ENCODE measurements at regions not wholly inside any gene's neighbourhood (a gene's known extent, or its start where the extent isn't known, plus 50 kb on each side); places are given as distances from the start of the nearest gene placed in this dataset.

DNA sequence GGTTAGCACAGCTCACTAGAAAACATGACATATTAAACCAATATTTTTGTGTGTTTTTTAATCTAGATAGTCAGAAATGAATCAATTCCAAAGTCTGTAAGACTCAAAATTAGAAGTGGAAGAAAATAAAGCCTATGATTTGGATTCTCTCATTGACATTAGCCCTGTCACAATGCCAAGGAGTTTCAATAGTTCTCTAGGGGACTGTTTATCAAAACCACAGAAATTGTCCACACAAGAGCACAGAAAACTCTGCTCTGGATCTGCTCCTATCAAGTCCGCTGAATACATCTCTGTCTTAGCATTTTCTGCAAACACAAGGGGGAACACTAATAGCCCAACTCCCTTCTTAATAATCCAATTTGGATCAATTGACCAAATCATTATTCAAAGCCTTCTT lies 152.0 kb downstream of the HS3ST3B1 start:
- TF ChIP-seq, protein P1, sequence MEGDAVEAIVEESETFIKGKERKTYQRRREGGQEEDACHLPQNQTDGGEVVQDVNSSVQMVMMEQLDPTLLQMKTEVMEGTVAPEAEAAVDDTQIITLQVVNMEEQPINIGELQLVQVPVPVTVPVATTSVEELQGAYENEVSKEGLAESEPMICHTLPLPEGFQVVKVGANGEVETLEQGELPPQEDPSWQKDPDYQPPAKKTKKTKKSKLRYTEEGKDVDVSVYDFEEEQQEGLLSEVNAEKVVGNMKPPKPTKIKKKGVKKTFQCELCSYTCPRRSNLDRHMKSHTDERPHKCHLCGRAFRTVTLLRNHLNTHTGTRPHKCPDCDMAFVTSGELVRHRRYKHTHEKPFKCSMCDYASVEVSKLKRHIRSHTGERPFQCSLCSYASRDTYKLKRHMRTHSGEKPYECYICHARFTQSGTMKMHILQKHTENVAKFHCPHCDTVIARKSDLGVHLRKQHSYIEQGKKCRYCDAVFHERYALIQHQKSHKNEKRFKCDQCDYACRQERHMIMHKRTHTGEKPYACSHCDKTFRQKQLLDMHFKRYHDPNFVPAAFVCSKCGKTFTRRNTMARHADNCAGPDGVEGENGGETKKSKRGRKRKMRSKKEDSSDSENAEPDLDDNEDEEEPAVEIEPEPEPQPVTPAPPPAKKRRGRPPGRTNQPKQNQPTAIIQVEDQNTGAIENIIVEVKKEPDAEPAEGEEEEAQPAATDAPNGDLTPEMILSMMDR (IDR thresholded peaks at IDR 0.05), result no peak
- Histone ChIP-seq H3K4me3 (no peak overlapping the region), H3K36me3 (no peaks in the 10 kb centered on the region), H3K9me3 (no peaks in the 10 kb centered on the region), H3K27me3 (no peaks in the 10 kb centered on the region), H3K4me1 (no peaks in the 10 kb centered on the region), H3K27ac (no peak overlapping the region)
- no peak for DNase-seq (ENCODE audit: low spot score)

DNA sequence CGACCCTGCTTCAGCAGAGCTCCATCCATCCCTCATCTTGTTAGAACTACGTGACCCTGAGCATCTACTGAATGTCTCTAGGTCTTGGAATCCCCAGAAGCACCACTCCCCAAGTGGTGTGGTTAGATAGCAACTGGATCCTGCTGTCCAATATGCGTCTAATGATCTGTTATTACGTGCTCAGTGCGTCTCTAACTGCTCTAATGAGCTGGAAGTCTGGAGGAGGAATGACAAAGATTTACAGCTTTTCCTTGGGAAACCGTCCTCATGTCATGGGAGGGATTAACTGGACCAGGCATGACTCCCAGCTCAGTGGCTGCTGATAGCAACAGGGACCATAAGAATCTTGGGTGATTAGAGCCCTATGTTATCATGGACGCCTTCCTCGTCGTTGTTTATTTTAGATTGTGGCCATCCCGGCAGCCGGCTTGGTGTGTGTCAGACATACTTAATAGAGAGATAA lies 150.9 kb downstream of the HS3ST3B1 start:
- no peak for DNase-seq (ENCODE audit: low spot score)
- no peaks in the 10 kb centered on the region for H3K4me1 ChIP-seq
- TF ChIP-seq, protein P1 (IDR thresholded peaks at IDR 0.05), result no peak
- no peaks in the 10 kb centered on the region for H3K27me3 ChIP-seq
- H3K9me3 ChIP-seq, result no peaks in the 10 kb centered on the region
- H3K27ac ChIP-seq, result no peak overlapping the region
- no peaks in the 10 kb centered on the region for H3K36me3 ChIP-seq
- no peak overlapping the region for H3K4me3 ChIP-seq

DNA sequence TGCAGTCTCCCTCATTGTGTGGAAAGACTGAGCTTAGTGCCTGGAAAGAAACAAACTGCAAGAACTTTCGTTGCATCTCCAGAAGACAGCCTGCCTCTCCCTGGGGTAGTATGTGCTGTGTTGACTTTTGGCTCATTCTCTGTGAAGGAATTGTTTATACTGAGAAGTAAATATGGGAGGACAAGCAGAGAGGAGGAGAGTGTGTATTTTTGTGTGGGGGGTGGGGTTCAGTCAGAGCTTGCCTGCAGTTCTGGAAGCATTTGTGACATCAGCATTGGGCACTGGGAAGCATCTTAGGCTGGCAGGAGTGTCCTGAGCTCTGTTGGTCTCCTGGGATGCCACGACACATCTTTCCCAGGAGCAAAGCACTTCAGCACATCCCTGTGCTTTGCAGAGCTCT lies 147.9 kb downstream of the HS3ST3B1 start:
- H3K27me3 ChIP-seq, result no peaks in the 10 kb centered on the region
- H3K27ac ChIP-seq, result no peak overlapping the region
- TF ChIP-seq, protein P1 (IDR thresholded peaks at IDR 0.05), result no peak
- no peaks in the 10 kb centered on the region for H3K36me3 ChIP-seq
- DNase-seq (ENCODE audit: low spot score), result no peak
- no peak overlapping the region for H3K4me3 ChIP-seq
- no peaks in the 10 kb centered on the region for H3K4me1 ChIP-seq
- no peaks in the 10 kb centered on the region for H3K9me3 ChIP-seq

DNA sequence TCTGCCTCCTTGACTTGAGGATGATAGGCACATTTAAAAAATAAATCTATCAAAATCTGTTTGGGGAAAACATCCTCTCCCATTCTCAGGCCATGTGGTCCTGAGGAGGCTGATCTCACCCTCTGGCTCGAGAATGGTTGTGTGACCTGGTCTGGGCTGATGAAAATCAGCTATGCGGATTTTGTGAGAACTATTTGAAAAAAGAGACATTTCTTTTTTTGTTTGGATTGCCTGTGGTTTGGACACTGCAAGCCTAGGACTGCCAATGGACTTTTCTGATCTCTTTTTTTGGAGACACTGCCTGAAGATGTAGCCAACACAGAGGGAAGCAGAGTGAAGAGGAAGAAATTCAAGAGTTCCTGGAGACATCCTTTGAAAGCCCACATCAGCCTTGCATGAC lies 145.9 kb downstream of the HS3ST3B1 start:
- Histone ChIP-seq H3K4me1 (no peaks in the 10 kb centered on the region), H3K4me3 (no peak overlapping the region), H3K27me3 (no peaks in the 10 kb centered on the region), H3K36me3 (no peaks in the 10 kb centered on the region), H3K27ac (no peak overlapping the region), H3K9me3 (no peaks in the 10 kb centered on the region)
- TF ChIP-seq, protein P1 (IDR thresholded peaks at IDR 0.05), result no peak
- DNase-seq (ENCODE audit: low spot score), result peak; percentile 21

DNA sequence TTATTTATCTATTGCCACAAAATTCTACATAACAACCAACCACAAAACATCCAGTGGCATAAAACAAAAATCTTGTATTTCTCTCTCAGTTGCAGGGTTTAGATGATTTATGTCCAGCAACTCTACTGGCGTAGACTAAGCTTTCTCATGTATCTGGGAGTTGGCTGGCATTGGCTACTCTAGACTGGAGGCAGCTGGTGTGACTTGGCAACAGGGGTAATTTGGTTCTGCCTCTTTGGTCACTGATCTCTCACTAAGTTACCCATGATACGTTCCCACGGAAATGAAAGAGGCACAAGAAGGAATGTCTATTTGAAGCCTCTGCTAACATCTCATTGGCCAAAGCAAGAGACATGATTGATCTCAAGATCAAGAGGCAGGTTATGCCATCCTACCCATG lies 144.0 kb downstream of the HS3ST3B1 start:
- TF ChIP-seq, protein P1 (IDR thresholded peaks at IDR 0.05), result no peak
- Histone ChIP-seq H3K4me3 (no peak overlapping the region), H3K36me3 (no peaks in the 10 kb centered on the region), H3K27me3 (no peaks in the 10 kb centered on the region), H3K27ac (no peak overlapping the region), H3K9me3 (no peaks in the 10 kb centered on the region), H3K4me1 (no peaks in the 10 kb centered on the region)
- no peak for DNase-seq (ENCODE audit: low spot score)

DNA sequence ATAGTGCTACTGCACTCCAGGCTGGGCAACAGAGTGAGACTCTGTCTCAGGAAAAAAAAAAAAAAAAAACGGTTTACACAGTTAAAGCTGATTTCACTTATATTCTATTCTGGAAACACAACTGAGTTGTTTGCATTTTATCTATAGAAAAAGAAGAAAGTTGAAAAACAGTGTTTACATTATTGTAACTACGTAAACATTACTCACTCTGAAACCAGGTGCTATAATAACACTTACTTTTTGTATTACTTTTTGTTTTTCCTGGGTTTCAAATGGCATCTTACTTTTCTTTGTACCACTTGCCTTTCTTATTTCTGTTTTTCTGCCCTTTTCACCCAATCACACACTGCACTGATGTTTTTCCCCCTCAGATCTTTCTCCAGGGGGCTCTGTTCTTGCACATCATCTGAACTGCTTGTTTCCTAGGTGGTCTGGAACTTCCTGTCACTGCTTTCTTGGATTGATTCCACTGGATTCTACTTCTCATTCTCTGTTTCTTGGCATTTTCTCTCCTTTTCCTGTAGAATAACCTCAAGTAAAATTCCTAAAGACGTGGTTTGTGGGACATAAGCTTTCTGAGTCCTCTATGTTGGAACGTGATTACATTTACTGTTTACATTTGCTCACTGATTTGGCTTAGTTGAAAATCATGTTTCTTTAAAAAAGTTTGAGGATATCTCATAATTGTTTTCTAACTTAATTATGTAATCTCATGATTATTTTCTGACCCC lies 142.1 kb downstream of the HS3ST3B1 start:
- H3K27ac ChIP-seq, result no peak overlapping the region
- no peaks in the 10 kb centered on the region for H3K4me1 ChIP-seq
- no peaks in the 10 kb centered on the region for H3K36me3 ChIP-seq
- no peak for DNase-seq (ENCODE audit: low spot score)
- no peaks in the 10 kb centered on the region for H3K9me3 ChIP-seq
- TF ChIP-seq, protein P1 (IDR thresholded peaks at IDR 0.05), result no peak
- no peak overlapping the region for H3K4me3 ChIP-seq
- H3K27me3 ChIP-seq, result no peaks in the 10 kb centered on the region
